GM12891 (cell line): ENCODE measurements at regions not wholly inside any gene's neighbourhood (a gene's known extent, or its start where the extent isn't known, plus 50 kb on each side); places are given as distances from the start of the nearest gene placed in this dataset.

Experiments
- POLR2A ChIP-seq: IDR thresholded peaks from 2 replicates; pipeline ENCODE4 v1.6.1; 2011; ENCODE audit warnings: low read depth, low read length, control low read depth
- POLR2AphosphoS5 ChIP-seq: IDR thresholded peaks from 2 replicates; pipeline ENCODE4 v1.6.1; 2011; ENCODE audit warnings: low read depth, low read length, control low read depth
- POU2F2 ChIP-seq: IDR thresholded peaks from 2 replicates; pipeline ENCODE4 v1.6.1; 2011; ENCODE audit warnings: low read depth, mild to moderate bottlenecking, control low read depth, low read length, moderate library complexity
- SPI1 ChIP-seq: IDR thresholded peaks from 2 replicates; pipeline ENCODE4 v1.6.1; 2011; ENCODE audit warnings: low read depth, low read length, control low read depth

DNA sequence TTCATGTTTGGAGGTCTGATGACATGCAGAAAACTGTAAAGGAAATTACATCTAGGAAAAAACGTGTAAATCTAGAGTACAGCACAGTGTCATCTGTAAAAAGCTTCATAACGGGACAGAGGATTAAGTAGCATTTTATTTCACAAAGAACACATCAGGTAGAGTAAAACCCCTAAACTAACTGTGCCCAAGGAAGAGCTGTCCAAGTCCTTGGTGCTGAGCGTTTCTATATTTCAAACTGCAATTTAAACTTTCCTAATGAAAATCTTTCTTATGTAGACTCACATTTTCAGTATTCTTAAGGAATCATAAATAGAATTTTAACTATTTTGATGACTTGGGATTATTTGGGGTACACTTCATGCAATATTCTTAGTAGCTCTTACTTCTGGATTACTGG lies 646.2 kb downstream of the IPMK start:
- TF ChIP-seq POLR2A (no peak), POLR2AphosphoS5 (no peak), POU2F2 (no peak), SPI1 (no peak)
